HEK293 (cell line): ENCODE measurements at regions not wholly inside any gene's neighbourhood (a gene's known extent, or its start where the extent isn't known, plus 50 kb on each side); places are given as distances from the start of the nearest gene placed in this dataset.

ENCODE experiments used
- IKZF3 ChIP-seq: fragments of 450-650 bp; IDR thresholded peaks from 2 replicates; pipeline ENCODE4 v1.5.0; 2018; ENCODE audit warnings: missing biosample characterization, mild to moderate bottlenecking, missing genetic modification characterization, moderate library complexity
- PRDM1 ChIP-seq: fragments of 450-650 bp; formaldehyde crosslinking; IDR thresholded peaks from 2 replicates; pipeline ENCODE4; 2016; ENCODE audit warnings: missing biosample characterization, missing genetic modification characterization
- ZNF274 ChIP-seq, 2 experiments: fragments of 200-500 bp in 1 of 2; fragments of 450-650 bp in 1 of 2; sonication (Bioruptor generic) in 1 of 2; formaldehyde crosslinking in 1 of 2; IDR thresholded peaks; 2 replicates each; pipeline versions ENCODE4 v1.5.1 to v1.6.1; 2014 to 2016; ENCODE audit warnings: borderline replicate concordance in 1 of 2, inconsistent platforms in 1 of 2, low read length in 1 of 2, missing biosample characterization in 1 of 2, missing genetic modification characterization in 1 of 2
- TF ChIP-seq, protein P1 (sequence below): fragments of 450-650 bp; formaldehyde crosslinking; IDR thresholded peaks from 2 replicates; pipeline ENCODE4 v1.5.1; 2016; ENCODE audit warnings: missing biosample characterization, missing genetic modification characterization
- TF ChIP-seq, protein P2 (sequence below): fragments of 450-650 bp; formaldehyde crosslinking; IDR thresholded peaks from 2 replicates; pipeline ENCODE4 v1.5.1; 2016; ENCODE audit warnings: missing biosample characterization, missing genetic modification characterization
- TF ChIP-seq, protein P3 (sequence below): fragments of 450-650 bp; formaldehyde crosslinking; IDR thresholded peaks from 2 replicates; pipeline ENCODE4 v1.5.1; 2016; ENCODE audit warnings: missing biosample characterization, missing genetic modification characterization
- TF ChIP-seq, protein P4 (sequence below): fragments of 450-650 bp; formaldehyde crosslinking; IDR thresholded peaks from 2 replicates; pipeline ENCODE4 v1.5.1; 2017; ENCODE audit warnings: missing biosample characterization, missing genetic modification characterization
- TF ChIP-seq, protein P5 (sequence below): fragments of 450-650 bp; formaldehyde crosslinking; IDR thresholded peaks from 2 replicates; pipeline ENCODE4 v1.5.1; 2016; ENCODE audit warnings: missing biosample characterization, missing genetic modification characterization

DNA sequence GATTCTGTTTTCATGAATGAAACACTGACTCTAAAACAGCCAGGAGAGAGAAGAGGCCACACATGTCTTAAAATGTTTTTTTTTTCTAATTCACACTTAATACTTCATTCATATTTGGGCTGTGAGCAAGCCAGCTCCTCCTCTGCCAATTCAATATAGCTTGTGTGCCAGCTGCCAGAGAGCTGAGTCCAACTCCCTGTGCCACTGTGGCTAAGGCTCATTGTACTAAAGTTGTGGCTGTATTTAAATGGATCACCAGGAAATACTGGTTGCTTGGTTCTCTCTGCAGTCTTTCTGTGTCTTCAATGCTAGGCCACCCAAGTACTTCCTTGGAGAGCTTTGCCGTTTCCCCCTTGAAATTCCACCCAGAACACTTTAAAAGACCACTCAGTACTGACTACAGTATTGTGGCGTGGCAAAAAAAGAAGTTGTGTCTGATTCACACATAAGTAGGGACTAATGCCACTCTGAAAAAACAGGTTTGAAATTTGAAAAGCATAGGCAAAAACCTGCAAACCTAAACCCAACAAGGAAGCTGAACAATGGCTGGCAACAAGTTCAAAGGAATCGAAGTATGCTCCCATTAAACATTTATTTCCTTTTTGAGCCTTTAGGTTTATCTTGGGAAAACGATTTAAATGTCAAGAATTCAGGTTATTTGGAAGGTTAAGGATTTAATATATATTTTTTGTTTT is 524.7 kb downstream of the DIPK2A start:
- TF ChIP-seq IKZF3 (tag by site-specific recombination) (no peak), PRDM1 (tag by site-specific recombination) (no peak), ZNF274 (IDR thresholded peaks at IDR 0.05; ENCODE audit: low read length) (no peak), ZNF274 (tag by site-specific recombination; IDR thresholded peaks at IDR 0.05; ENCODE audit: borderline replicate concordance) (no peak)
- TF ChIP-seq, protein P1, sequence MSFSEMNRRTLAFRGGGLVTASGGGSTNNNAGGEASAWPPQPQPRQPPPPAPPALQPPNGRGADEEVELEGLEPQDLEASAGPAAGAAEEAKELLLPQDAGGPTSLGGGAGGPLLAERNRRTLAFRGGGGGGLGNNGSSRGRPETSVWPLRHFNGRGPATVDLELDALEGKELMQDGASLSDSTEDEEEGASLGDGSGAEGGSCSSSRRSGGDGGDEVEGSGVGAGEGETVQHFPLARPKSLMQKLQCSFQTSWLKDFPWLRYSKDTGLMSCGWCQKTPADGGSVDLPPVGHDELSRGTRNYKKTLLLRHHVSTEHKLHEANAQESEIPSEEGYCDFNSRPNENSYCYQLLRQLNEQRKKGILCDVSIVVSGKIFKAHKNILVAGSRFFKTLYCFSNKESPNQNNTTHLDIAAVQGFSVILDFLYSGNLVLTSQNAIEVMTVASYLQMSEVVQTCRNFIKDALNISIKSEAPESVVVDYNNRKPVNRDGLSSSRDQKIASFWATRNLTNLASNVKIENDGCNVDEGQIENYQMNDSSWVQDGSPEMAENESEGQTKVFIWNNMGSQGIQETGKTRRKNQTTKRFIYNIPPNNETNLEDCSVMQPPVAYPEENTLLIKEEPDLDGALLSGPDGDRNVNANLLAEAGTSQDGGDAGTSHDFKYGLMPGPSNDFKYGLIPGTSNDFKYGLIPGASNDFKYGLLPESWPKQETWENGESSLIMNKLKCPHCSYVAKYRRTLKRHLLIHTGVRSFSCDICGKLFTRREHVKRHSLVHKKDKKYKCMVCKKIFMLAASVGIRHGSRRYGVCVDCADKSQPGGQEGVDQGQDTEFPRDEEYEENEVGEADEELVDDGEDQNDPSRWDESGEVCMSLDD (tag by site-specific recombination): no peak
- TF ChIP-seq, protein P2, sequence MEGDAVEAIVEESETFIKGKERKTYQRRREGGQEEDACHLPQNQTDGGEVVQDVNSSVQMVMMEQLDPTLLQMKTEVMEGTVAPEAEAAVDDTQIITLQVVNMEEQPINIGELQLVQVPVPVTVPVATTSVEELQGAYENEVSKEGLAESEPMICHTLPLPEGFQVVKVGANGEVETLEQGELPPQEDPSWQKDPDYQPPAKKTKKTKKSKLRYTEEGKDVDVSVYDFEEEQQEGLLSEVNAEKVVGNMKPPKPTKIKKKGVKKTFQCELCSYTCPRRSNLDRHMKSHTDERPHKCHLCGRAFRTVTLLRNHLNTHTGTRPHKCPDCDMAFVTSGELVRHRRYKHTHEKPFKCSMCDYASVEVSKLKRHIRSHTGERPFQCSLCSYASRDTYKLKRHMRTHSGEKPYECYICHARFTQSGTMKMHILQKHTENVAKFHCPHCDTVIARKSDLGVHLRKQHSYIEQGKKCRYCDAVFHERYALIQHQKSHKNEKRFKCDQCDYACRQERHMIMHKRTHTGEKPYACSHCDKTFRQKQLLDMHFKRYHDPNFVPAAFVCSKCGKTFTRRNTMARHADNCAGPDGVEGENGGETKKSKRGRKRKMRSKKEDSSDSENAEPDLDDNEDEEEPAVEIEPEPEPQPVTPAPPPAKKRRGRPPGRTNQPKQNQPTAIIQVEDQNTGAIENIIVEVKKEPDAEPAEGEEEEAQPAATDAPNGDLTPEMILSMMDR (tag by site-specific recombination): no peak
- TF ChIP-seq, protein P3, sequence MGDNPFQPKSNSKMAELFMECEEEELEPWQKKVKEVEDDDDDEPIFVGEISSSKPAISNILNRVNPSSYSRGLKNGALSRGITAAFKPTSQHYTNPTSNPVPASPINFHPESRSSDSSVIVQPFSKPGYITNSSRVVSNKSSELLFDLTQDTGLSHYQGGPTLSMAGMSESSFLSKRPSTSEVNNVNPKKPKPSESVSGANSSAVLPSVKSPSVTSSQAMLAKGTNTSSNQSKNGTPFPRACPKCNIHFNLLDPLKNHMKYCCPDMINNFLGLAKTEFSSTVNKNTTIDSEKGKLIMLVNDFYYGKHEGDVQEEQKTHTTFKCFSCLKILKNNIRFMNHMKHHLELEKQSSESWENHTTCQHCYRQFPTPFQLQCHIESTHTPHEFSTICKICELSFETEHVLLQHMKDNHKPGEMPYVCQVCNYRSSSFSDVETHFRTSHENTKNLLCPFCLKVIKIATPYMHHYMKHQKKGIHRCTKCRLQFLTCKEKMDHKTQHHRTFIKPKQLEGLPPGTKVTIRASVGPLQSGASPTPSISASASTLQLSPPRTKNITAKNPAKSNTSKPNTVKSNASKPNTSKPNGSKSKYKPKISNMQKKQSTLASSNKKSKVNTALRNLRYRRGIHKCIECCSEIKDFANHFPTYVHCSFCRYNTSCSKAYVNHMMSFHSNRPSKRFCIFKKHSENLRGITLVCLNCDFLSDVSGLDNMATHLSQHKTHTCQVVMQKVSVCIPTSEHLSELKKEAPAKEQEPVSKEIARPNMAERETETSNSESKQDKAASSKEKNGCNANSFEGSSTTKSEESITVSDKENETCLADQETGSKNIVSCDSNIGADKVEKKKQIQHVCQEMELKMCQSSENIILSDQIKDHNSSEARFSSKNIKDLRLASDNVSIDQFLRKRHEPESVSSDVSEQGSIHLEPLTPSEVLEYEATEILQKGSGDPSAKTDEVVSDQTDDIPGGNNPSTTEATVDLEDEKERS (tag by site-specific recombination): no peak
- TF ChIP-seq, protein P4, sequence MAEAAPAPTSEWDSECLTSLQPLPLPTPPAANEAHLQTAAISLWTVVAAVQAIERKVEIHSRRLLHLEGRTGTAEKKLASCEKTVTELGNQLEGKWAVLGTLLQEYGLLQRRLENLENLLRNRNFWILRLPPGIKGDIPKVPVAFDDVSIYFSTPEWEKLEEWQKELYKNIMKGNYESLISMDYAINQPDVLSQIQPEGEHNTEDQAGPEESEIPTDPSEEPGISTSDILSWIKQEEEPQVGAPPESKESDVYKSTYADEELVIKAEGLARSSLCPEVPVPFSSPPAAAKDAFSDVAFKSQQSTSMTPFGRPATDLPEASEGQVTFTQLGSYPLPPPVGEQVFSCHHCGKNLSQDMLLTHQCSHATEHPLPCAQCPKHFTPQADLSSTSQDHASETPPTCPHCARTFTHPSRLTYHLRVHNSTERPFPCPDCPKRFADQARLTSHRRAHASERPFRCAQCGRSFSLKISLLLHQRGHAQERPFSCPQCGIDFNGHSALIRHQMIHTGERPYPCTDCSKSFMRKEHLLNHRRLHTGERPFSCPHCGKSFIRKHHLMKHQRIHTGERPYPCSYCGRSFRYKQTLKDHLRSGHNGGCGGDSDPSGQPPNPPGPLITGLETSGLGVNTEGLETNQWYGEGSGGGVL (tag by site-specific recombination): no peak
- TF ChIP-seq, protein P5, sequence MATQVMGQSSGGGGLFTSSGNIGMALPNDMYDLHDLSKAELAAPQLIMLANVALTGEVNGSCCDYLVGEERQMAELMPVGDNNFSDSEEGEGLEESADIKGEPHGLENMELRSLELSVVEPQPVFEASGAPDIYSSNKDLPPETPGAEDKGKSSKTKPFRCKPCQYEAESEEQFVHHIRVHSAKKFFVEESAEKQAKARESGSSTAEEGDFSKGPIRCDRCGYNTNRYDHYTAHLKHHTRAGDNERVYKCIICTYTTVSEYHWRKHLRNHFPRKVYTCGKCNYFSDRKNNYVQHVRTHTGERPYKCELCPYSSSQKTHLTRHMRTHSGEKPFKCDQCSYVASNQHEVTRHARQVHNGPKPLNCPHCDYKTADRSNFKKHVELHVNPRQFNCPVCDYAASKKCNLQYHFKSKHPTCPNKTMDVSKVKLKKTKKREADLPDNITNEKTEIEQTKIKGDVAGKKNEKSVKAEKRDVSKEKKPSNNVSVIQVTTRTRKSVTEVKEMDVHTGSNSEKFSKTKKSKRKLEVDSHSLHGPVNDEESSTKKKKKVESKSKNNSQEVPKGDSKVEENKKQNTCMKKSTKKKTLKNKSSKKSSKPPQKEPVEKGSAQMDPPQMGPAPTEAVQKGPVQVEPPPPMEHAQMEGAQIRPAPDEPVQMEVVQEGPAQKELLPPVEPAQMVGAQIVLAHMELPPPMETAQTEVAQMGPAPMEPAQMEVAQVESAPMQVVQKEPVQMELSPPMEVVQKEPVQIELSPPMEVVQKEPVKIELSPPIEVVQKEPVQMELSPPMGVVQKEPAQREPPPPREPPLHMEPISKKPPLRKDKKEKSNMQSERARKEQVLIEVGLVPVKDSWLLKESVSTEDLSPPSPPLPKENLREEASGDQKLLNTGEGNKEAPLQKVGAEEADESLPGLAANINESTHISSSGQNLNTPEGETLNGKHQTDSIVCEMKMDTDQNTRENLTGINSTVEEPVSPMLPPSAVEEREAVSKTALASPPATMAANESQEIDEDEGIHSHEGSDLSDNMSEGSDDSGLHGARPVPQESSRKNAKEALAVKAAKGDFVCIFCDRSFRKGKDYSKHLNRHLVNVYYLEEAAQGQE (tag by site-specific recombination): no peak
